ENCODE measurements at regions not wholly inside any gene's neighbourhood (a gene's known extent, or its start where the extent isn't known, plus 50 kb on each side); places are given as distances from the start of the nearest gene placed in this dataset.

GRCh38 chr18:22728016-22728415 lies 205.1 kb upstream of the RBBP8 start:
- TF ChIP-seq, protein P1, sequence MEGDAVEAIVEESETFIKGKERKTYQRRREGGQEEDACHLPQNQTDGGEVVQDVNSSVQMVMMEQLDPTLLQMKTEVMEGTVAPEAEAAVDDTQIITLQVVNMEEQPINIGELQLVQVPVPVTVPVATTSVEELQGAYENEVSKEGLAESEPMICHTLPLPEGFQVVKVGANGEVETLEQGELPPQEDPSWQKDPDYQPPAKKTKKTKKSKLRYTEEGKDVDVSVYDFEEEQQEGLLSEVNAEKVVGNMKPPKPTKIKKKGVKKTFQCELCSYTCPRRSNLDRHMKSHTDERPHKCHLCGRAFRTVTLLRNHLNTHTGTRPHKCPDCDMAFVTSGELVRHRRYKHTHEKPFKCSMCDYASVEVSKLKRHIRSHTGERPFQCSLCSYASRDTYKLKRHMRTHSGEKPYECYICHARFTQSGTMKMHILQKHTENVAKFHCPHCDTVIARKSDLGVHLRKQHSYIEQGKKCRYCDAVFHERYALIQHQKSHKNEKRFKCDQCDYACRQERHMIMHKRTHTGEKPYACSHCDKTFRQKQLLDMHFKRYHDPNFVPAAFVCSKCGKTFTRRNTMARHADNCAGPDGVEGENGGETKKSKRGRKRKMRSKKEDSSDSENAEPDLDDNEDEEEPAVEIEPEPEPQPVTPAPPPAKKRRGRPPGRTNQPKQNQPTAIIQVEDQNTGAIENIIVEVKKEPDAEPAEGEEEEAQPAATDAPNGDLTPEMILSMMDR (IDR thresholded peaks at IDR 0.05): no peak
- no peak for TF ChIP-seq POLR2A (IDR thresholded peaks at IDR 0.05)

Measured in adrenal gland (tissue), 5 donors.